PC-9 (cell line): ENCODE measurements at regions not wholly inside any gene's neighbourhood (a gene's known extent, or its start where the extent isn't known, plus 50 kb on each side); places are given as distances from the start of the nearest gene placed in this dataset.

Source experiments
- EZH2 ChIP-seq: fragments of 200-600 bp; sonication (generic); IDR thresholded peaks from 2 replicates; pipeline ENCODE4 v1.8.0; 2017; ENCODE audit warnings: antibody characterized with exemption, low read depth
- TF ChIP-seq, protein P1 (sequence below): fragments of 200-600 bp; sonication (generic); conservative IDR thresholded peaks from 2 replicates; pipeline ENCODE4 v1.6.1; 2017; ENCODE audit warnings: mixed run types, antibody characterized with exemption, mild to moderate bottlenecking, moderate library complexity

DNA sequence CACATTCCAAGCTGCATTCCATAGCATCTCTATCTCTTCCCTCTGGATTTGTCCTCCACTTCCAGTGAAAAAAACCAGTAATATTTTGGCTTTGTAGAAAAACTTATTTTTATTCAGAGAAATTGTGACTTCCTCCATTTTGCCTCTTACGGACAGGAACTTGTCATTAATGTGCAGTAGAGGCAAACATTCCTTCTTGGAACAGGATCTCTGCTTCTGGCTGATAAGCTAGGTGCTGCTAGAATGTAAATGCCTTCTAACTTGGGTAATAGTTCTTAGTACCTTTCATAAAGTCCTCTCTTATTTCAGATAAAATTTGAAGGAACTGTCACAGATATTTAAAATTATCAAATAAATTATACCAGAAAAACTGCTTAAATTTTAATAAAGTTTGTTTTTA is 707.8 kb downstream of the USP25 start:
- TF ChIP-seq, protein P1, sequence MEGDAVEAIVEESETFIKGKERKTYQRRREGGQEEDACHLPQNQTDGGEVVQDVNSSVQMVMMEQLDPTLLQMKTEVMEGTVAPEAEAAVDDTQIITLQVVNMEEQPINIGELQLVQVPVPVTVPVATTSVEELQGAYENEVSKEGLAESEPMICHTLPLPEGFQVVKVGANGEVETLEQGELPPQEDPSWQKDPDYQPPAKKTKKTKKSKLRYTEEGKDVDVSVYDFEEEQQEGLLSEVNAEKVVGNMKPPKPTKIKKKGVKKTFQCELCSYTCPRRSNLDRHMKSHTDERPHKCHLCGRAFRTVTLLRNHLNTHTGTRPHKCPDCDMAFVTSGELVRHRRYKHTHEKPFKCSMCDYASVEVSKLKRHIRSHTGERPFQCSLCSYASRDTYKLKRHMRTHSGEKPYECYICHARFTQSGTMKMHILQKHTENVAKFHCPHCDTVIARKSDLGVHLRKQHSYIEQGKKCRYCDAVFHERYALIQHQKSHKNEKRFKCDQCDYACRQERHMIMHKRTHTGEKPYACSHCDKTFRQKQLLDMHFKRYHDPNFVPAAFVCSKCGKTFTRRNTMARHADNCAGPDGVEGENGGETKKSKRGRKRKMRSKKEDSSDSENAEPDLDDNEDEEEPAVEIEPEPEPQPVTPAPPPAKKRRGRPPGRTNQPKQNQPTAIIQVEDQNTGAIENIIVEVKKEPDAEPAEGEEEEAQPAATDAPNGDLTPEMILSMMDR: no peak
- no peak for TF ChIP-seq EZH2
